ENCODE measurements at regions not wholly inside any gene's neighbourhood (a gene's known extent, or its start where the extent isn't known, plus 50 kb on each side); places are given as distances from the start of the nearest gene placed in this dataset.

DNA sequence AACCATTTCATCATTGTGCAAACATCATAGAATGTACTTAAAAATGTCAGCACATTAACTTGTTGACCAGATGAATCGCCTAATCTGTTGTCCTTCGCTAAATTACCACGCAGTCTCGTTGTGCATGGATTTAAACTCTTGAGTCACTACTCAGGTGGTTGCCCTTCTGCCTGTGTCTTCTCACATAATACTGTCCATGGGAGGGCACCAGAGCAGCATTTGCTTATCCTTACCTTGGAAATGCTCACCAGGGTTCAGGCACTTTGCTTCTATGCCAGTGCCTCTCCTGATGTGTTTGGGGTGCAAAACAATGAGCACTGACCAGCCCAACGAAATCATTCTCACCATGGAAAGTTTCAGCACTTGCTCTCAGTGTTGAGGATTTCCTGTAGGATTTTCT lies 559.9 kb downstream of the RWDD3 start:
- TF ChIP-seq, protein P1, sequence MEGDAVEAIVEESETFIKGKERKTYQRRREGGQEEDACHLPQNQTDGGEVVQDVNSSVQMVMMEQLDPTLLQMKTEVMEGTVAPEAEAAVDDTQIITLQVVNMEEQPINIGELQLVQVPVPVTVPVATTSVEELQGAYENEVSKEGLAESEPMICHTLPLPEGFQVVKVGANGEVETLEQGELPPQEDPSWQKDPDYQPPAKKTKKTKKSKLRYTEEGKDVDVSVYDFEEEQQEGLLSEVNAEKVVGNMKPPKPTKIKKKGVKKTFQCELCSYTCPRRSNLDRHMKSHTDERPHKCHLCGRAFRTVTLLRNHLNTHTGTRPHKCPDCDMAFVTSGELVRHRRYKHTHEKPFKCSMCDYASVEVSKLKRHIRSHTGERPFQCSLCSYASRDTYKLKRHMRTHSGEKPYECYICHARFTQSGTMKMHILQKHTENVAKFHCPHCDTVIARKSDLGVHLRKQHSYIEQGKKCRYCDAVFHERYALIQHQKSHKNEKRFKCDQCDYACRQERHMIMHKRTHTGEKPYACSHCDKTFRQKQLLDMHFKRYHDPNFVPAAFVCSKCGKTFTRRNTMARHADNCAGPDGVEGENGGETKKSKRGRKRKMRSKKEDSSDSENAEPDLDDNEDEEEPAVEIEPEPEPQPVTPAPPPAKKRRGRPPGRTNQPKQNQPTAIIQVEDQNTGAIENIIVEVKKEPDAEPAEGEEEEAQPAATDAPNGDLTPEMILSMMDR (IDR thresholded peaks at IDR 0.05; ENCODE audit: insufficient read depth, low read depth, low read length) = no peak
- TF ChIP-seq EZH2 (IDR thresholded peaks at IDR 0.05; ENCODE audit: insufficient read depth, low read length) = no peak

Data from astrocyte (in vitro differentiated cells and primary cell).